Liver (tissue), 8 donors: ENCODE measurements at regions not wholly inside any gene's neighbourhood (a gene's known extent, or its start where the extent isn't known, plus 50 kb on each side); places are given as distances from the start of the nearest gene placed in this dataset.

Source experiments
- DNase-seq: peaks from one replicate; pipeline ENCODE4 v3.0.0-alpha.2; 2017; ENCODE audit warnings: low spot score
- H3K27ac ChIP-seq, 2 donors: one replicate each; pipeline ENCODE4 v1.7.0; 2013; ENCODE audit warnings: inconsistent platforms in 2 of 2, low read length in 2 of 2, control low read depth in 1 of 2, low read depth in 1 of 2, mild to moderate bottlenecking in 1 of 2
- H3K27me3 ChIP-seq, 4 donors: one replicate each; pipeline versions ENCODE4 v1.6.1 to v1.7.0; 2013; ENCODE audit warnings: low read length in 3 of 4, inconsistent platforms in 1 of 4, mild to moderate bottlenecking in 1 of 4, moderate library complexity in 1 of 4; ENCODE audit not compliant: control insufficient read depth in 4 of 4, insufficient read depth in 4 of 4
- H3K36me3 ChIP-seq, 4 donors: one replicate each; pipeline versions ENCODE4 v1.6.1 to v1.7.0; 2013; ENCODE audit warnings: low read length in 3 of 4, mild to moderate bottlenecking in 3 of 4, low read depth in 1 of 4, moderate library complexity in 1 of 4; ENCODE audit not compliant: control insufficient read depth in 4 of 4, insufficient read depth in 3 of 4
- H3K4me1 ChIP-seq, 4 donors: one replicate each; pipeline versions ENCODE4 v1.6.1 to v1.7.0; 2013; ENCODE audit warnings: low read length in 3 of 4, mild to moderate bottlenecking in 3 of 4, moderate library complexity in 1 of 4; ENCODE audit not compliant: control insufficient read depth in 4 of 4, insufficient read depth in 4 of 4
- H3K4me3 ChIP-seq, 3 donors: one replicate each; pipeline versions ENCODE4 v1.6.1 to v1.7.0; 2013; ENCODE audit warnings: low read length in 3 of 3, control low read depth in 1 of 3, low read depth in 1 of 3, mild to moderate bottlenecking in 1 of 3
- H3K9ac ChIP-seq, 2 donors: one replicate each; pipeline ENCODE4 v1.7.0; 2013; ENCODE audit warnings: low read length in 2 of 2, mild to moderate bottlenecking in 2 of 2, moderate library complexity in 2 of 2, control low read depth in 1 of 2, low read depth in 1 of 2
- H3K9me3 ChIP-seq, 4 donors: one replicate each; pipeline versions ENCODE4 v1.6.1 to v1.7.0; 2013; ENCODE audit warnings: low read length in 3 of 4; ENCODE audit not compliant: control insufficient read depth in 4 of 4
- ATF3 ChIP-seq: IDR thresholded peaks from 2 replicates; pipeline ENCODE4 v1.6.1; 2016; ENCODE audit warnings: antibody characterized with exemption
- CTCF ChIP-seq: fragments of 150-350 bp; IDR thresholded peaks from 2 replicates; pipeline ENCODE4 v1.5.1; 2017; ENCODE audit warnings: improper control_type of control experiment, low read depth, low read length; ENCODE audit not compliant: missing input control
- EGR1 ChIP-seq, 2 donors: IDR thresholded peaks; 2 replicates each; pipeline ENCODE4 v1.6.1; 2016 to 2018; ENCODE audit warnings: antibody characterized with exemption in 2 of 2, low read depth in 2 of 2
- FOXA1 ChIP-seq: IDR thresholded peaks from 2 replicates; pipeline ENCODE4 v1.6.1; 2016; ENCODE audit warnings: antibody characterized with exemption
- FOXA2 ChIP-seq: IDR thresholded peaks from 2 replicates; pipeline ENCODE4 v1.6.1; 2016; ENCODE audit warnings: antibody characterized with exemption
- GABPA ChIP-seq, 2 donors: IDR thresholded peaks in 1 of 2; conservative IDR thresholded peaks in 1 of 2; 2 replicates each; pipeline ENCODE4 v1.6.1; 2016; ENCODE audit warnings: antibody characterized with exemption in 2 of 2, mild to moderate bottlenecking in 1 of 2, moderate library complexity in 1 of 2
- HNF4A ChIP-seq, 2 donors: conservative IDR thresholded peaks; 2 replicates each; pipeline ENCODE4 v1.6.1; 2016; ENCODE audit warnings: antibody characterized with exemption in 2 of 2, mild to moderate bottlenecking in 2 of 2
- HNF4G ChIP-seq: IDR thresholded peaks from 2 replicates; pipeline ENCODE4 v1.6.1; 2016; ENCODE audit warnings: antibody characterized with exemption
- JUND ChIP-seq, 2 donors: IDR thresholded peaks; 2 replicates each; pipeline ENCODE4 v1.6.1; 2016; ENCODE audit warnings: antibody characterized with exemption in 2 of 2
- MAX ChIP-seq: IDR thresholded peaks from 2 replicates; pipeline ENCODE4 v1.6.1; 2016; ENCODE audit warnings: antibody characterized with exemption
- NR2F2 ChIP-seq: IDR thresholded peaks from 2 replicates; pipeline ENCODE4 v1.6.1; 2016; ENCODE audit warnings: antibody characterized with exemption
- RAD21 ChIP-seq, 2 donors: IDR thresholded peaks; 2 replicates each; pipeline ENCODE4 v1.6.1; 2016; ENCODE audit warnings: antibody characterized with exemption in 2 of 2, mild to moderate bottlenecking in 2 of 2
- SP1 ChIP-seq: IDR thresholded peaks from 2 replicates; pipeline ENCODE4 v1.6.1; 2018; ENCODE audit warnings: antibody characterized with exemption, mild to moderate bottlenecking
- TAF1 ChIP-seq: conservative IDR thresholded peaks from 2 replicates; pipeline ENCODE4 v1.6.1; 2016; ENCODE audit warnings: antibody characterized with exemption, mild to moderate bottlenecking
- YY1 ChIP-seq: IDR thresholded peaks from 2 replicates; pipeline ENCODE4 v1.6.1; 2016; ENCODE audit warnings: antibody characterized with exemption, mild to moderate bottlenecking
- ZBTB33 ChIP-seq: IDR thresholded peaks from 2 replicates; pipeline ENCODE4 v1.6.1; 2016; ENCODE audit warnings: antibody characterized with exemption
- WGBS: extraction: QIAGEN DNeasy Blood & Tissue Kit; methylation state at CpG from one replicate; pipeline ENCODE4 v1.1.7; 2013; 5-methylcytosine and 5-hydroxymethylcytosine counted together
- donor health status: healthy.
- donor health status: healthy.
- donor health status: healthy.
- donor health status: healthy.
- donor health status: healthy.

GRCh38 chr7:84939888-84940287 lies 247.0 kb downstream of the SEMA3D start (continued):
- no peak for TF ChIP-seq ATF3
- TF ChIP-seq GABPA (IDR thresholded peaks at IDR 0.05 in 1 of 2, conservative IDR thresholded peaks at IDR 0.05 in 1 of 2) = no peak
- TF ChIP-seq TAF1 = no peak
- no peak for TF ChIP-seq NR2F2
- no peak for TF ChIP-seq HNF4G
- no peak for TF ChIP-seq MAX
- no peak for TF ChIP-seq EGR1 (IDR thresholded peaks at IDR 0.05; ENCODE audit: low read depth in 2 of 2)

GRCh38 chr7:84939442-84939841 lies 247.4 kb downstream of the SEMA3D start:
- no peaks in the 10 kb centered on the region for H3K9me3 ChIP-seq
- TF ChIP-seq HNF4A (conservative IDR thresholded peaks at IDR 0.05) (no peak), HNF4G (no peak), RAD21 (IDR thresholded peaks at IDR 0.05) (no peak), ATF3 (no peak), NR2F2 (no peak), ZBTB33 (no peak), FOXA2 (no peak), CTCF (no peak), EGR1 (IDR thresholded peaks at IDR 0.05; ENCODE audit: low read depth in 2 of 2) (no peak), GABPA (IDR thresholded peaks at IDR 0.05 in 1 of 2, conservative IDR thresholded peaks at IDR 0.05 in 1 of 2) (no peak)
- H3K4me1 ChIP-seq = no peaks in the 10 kb centered on the region
- 91% methylated on average over 7 of the region's 7 CpGs for WGBS
- H3K36me3 ChIP-seq = no peaks in the 10 kb centered on the region
- H3K9ac ChIP-seq = no peak overlapping the region
- H3K27ac ChIP-seq = no peak overlapping the region
- no peak overlapping the region for H3K4me3 ChIP-seq
- no peak for DNase-seq
- H3K27me3 ChIP-seq = no peaks in the 10 kb centered on the region

- no peak for DNase-seq
- WGBS = 63% methylated on average over 3 of the region's 3 CpGs
- peaks cover 0 to 3% (median 0%) of the 10 kb centered on the region in 4 donors for H3K9me3 ChIP-seq
- TF ChIP-seq RAD21 (IDR thresholded peaks at IDR 0.05) (no peak), MAX (no peak), FOXA2 (no peak), ATF3 (no peak), TAF1 (no peak), ZBTB33 (no peak), NR2F2 (no peak), SP1 (no peak), JUND (IDR thresholded peaks at IDR 0.05) (no peak), CTCF (no peak), GABPA (IDR thresholded peaks at IDR 0.05 in 1 of 2, conservative IDR thresholded peaks at IDR 0.05 in 1 of 2) (no peak), YY1 (no peak), FOXA1 (no peak)
- H3K36me3 ChIP-seq = no peaks in the 10 kb centered on the region
- peaks cover 0 to 1% (median 0%) of the 10 kb centered on the region in 4 donors for H3K4me1 ChIP-seq
- H3K27me3 ChIP-seq = no peaks in the 10 kb centered on the region
- H3K9ac ChIP-seq = no peak overlapping the region
- H3K27ac ChIP-seq = no peak overlapping the region
- no peak overlapping the region for H3K4me3 ChIP-seq
Observed at GRCh38 chr7:84924353-84924752, 262.5 kb downstream of the SEMA3D start.
